ENCODE measurements at regions not wholly inside any gene's neighbourhood (a gene's known extent, or its start where the extent isn't known, plus 50 kb on each side); places are given as distances from the start of the nearest gene placed in this dataset.

DNA sequence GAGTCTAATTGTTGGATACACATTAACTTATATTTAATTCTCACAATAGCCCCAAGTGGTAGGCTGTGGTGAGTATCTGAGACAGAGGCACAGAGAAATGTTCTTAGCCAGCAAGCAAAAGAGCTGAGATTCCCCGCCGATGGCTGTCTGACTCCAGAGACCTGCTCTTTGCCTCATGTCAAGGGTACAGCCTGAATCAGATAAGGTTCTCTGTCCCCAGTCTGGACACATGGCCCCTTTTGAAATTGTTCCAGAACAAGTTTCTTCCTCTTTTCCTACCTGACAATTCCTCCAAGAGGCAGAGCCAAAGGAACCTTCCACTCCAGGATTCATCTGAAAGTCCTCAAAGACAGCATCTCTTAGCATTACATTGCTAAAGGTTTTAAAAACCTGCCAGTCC, 512.9 kb upstream of the TNP1 start:
- H3K9me2 ChIP-seq, result no peaks in the 10 kb centered on the region
- H3K9ac ChIP-seq, result no peak overlapping the region
- DNase-seq, result peak; percentile 26
- WGBS (ENCODE audit: low lambda C conversion rate), result 100% methylated on average over 2 of the region's 2 CpGs
- ChIA-PET CTCF (interaction anchor here (1.0 kb wide), 1 partner anchor 310 kb away, joined by 3 read pairs; no protein-coding TSS in a partner anchor), POLR2A (interaction anchor here (0.8 kb wide), 1 partner anchor 207 kb away, joined by 3 read pairs; no protein-coding TSS in a partner anchor)
- H3K79me2 ChIP-seq (ENCODE audit: insufficient read depth), result no peaks in the 10 kb centered on the region
- H3K9me3 ChIP-seq, result no peaks in the 10 kb centered on the region
- no peaks in the 10 kb centered on the region for H3K27me3 ChIP-seq (ENCODE audit: insufficient read depth)
- no peaks in the 10 kb centered on the region for H4K20me1 ChIP-seq (ENCODE audit: insufficient read depth)
- H3K4me3 ChIP-seq (ENCODE audit: low read depth in 2 of 2, low read length in 1 of 2), result no peak overlapping the region
- peaks cover 2% of the 10 kb centered on the region for H3F3A ChIP-seq (replicated peaks; ENCODE audit: insufficient read depth)
- H3K27ac ChIP-seq (ENCODE audit: low read depth in 2 of 2, low read length in 1 of 2), result peak overlapping the region in 1 of 2 experiments; percentile 58; a peak in 2 of 4 replicates
- peaks cover 0 to 20% of the 10 kb centered on the region in 2 experiments; a peak in 2 of 4 replicates for H3K4me1 ChIP-seq (ENCODE audit: control insufficient read depth in 1 of 2, insufficient read depth in 2 of 2, low read depth in 1 of 2, low read length in 1 of 2)
- H2AFZ ChIP-seq (ENCODE audit: low read depth), result no peak overlapping the region
- no peaks in the 10 kb centered on the region for H3K36me3 ChIP-seq (replicated peaks in 1 of 2; ENCODE audit: control insufficient read depth in 1 of 2, insufficient read depth in 2 of 2, low read length in 1 of 2)
- TF ChIP-seq GATA2 (CRISPR knock-in tag; IDR thresholded peaks at IDR 0.05) (peak; percentile 74), CHD2 (IDR thresholded peaks at IDR 0.05; ENCODE audit: low read length, partially characterized antibody) (no peak), EP300 (IDR thresholded peaks at IDR 0.05; ENCODE audit: borderline replicate concordance in 1 of 2, low read depth in 1 of 2, low read length in 1 of 2) (0 out of 4 replicates have a peak, but pooled peaks of 1 of the 2 experiments have one; percentile 26), MXI1 (IDR thresholded peaks at IDR 0.05; ENCODE audit: low read depth, low read length) (0 out of 2 replicates have a peak, but pooled peaks have one; percentile 25)
- no peak overlapping the region for H3K4me2 ChIP-seq

DNA sequence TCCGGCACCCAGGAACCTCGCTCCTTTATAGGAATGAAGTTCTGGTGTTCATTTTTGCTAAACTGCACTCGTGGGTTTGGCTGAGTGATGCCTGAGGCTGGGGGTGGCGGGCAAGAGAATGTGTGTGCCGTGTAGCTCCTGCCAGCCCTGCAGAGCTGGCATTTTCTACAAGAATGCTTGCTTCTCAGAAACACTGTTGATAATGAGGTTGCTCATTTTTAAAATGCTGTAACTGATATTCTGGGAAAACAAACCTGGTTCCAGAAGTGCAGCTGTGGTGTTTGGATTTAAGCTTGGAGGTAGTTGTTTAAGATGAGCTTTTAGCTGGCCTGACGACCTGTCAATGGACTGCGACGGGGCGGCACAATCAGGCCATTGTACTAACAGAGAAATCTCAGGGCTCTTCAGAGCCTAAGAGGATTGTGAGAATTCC, 511.9 kb upstream of the TNP1 start:
- Histone ChIP-seq H3K4me3 (ENCODE audit: low read depth in 2 of 2, low read length in 1 of 2) (no peak overlapping the region), H3K4me2 (no peak overlapping the region), H3K27me3 (ENCODE audit: insufficient read depth) (no peaks in the 10 kb centered on the region), H3K36me3 (replicated peaks in 1 of 2; ENCODE audit: control insufficient read depth in 1 of 2, insufficient read depth in 2 of 2, low read length in 1 of 2) (no peaks in the 10 kb centered on the region), H3K9me3 (no peaks in the 10 kb centered on the region), H2AFZ (ENCODE audit: low read depth) (no peak overlapping the region), H3F3A (replicated peaks; ENCODE audit: insufficient read depth) (peaks cover 12% of the 10 kb centered on the region), H3K27ac (ENCODE audit: low read depth in 2 of 2, low read length in 1 of 2) (no peak overlapping the region), H3K4me1 (ENCODE audit: control insufficient read depth in 1 of 2, insufficient read depth in 2 of 2, low read depth in 1 of 2, low read length in 1 of 2) (peaks cover 8 to 20% of the 10 kb centered on the region in 2 experiments; a peak in 3 of 4 replicates), H3K9me2 (no peaks in the 10 kb centered on the region), H3K79me2 (ENCODE audit: insufficient read depth) (no peaks in the 10 kb centered on the region), H4K20me1 (ENCODE audit: insufficient read depth) (no peaks in the 10 kb centered on the region), H3K9ac (no peak overlapping the region)
- ChIA-PET POLR2A (no interaction called here), CTCF (no interaction called here)
- DNase-seq, result no peak
- TF ChIP-seq FOSL2 (IDR thresholded peaks at IDR 0.05; ENCODE audit: borderline replicate concordance, low read depth) (no peak), RCOR1 (IDR thresholded peaks at IDR 0.05; ENCODE audit: low read length) (no peak), TCF12 (IDR thresholded peaks at IDR 0.05) (no peak), GABPA (IDR thresholded peaks at IDR 0.05; ENCODE audit: low read depth) (no peak), NRF1 (IDR thresholded peaks at IDR 0.05; ENCODE audit: low read depth, low read length) (no peak), JUND (IDR thresholded peaks at IDR 0.05) (no peak), NFIC (IDR thresholded peaks at IDR 0.05; ENCODE audit: borderline replicate concordance) (no peak), POLR2AphosphoS5 (IDR thresholded peaks at IDR 0.05; ENCODE audit: low read depth, low read length) (no peak)
- TF ChIP-seq, protein P1, sequence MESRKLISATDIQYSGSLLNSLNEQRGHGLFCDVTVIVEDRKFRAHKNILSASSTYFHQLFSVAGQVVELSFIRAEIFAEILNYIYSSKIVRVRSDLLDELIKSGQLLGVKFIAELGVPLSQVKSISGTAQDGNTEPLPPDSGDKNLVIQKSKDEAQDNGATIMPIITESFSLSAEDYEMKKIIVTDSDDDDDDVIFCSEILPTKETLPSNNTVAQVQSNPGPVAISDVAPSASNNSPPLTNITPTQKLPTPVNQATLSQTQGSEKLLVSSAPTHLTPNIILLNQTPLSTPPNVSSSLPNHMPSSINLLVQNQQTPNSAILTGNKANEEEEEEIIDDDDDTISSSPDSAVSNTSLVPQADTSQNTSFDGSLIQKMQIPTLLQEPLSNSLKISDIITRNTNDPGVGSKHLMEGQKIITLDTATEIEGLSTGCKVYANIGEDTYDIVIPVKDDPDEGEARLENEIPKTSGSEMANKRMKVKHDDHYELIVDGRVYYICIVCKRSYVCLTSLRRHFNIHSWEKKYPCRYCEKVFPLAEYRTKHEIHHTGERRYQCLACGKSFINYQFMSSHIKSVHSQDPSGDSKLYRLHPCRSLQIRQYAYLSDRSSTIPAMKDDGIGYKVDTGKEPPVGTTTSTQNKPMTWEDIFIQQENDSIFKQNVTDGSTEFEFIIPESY (IDR thresholded peaks at IDR 0.05; ENCODE audit: borderline replicate concordance, low read depth), result no peak
- TF ChIP-seq, protein P2, sequence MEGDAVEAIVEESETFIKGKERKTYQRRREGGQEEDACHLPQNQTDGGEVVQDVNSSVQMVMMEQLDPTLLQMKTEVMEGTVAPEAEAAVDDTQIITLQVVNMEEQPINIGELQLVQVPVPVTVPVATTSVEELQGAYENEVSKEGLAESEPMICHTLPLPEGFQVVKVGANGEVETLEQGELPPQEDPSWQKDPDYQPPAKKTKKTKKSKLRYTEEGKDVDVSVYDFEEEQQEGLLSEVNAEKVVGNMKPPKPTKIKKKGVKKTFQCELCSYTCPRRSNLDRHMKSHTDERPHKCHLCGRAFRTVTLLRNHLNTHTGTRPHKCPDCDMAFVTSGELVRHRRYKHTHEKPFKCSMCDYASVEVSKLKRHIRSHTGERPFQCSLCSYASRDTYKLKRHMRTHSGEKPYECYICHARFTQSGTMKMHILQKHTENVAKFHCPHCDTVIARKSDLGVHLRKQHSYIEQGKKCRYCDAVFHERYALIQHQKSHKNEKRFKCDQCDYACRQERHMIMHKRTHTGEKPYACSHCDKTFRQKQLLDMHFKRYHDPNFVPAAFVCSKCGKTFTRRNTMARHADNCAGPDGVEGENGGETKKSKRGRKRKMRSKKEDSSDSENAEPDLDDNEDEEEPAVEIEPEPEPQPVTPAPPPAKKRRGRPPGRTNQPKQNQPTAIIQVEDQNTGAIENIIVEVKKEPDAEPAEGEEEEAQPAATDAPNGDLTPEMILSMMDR (IDR thresholded peaks at IDR 0.05), result no peak
- WGBS (ENCODE audit: low lambda C conversion rate), result 86% methylated on average over 9 of the region's 9 CpGs
